ENCODE measurements at regions not wholly inside any gene's neighbourhood (a gene's known extent, or its start where the extent isn't known, plus 50 kb on each side); places are given as distances from the start of the nearest gene placed in this dataset.
A peak's percentile ranks its signal among the peaks of the same experiment; 100 is the strongest.

GRCh38 chr1:193472838-193473398 lies 286.5 kb upstream of the B3GALT2 start:
- intact Hi-C loops (cut with DNase I) = no loop called here
- Histone ChIP-seq H3K27me3 (ENCODE audit: low read depth) (no peaks in the 10 kb centered on the region), H3K36me3 (no peaks in the 10 kb centered on the region), H3K27ac (no peak overlapping the region), H3K9me3 (no peaks in the 10 kb centered on the region), H3K4me1 (no peaks in the 10 kb centered on the region), H3K4me3 (no peak overlapping the region)
- DNase-seq (no peak), ATAC-seq (no peak)
- no peak for TF ChIP-seq CTCF (IDR thresholded peaks at IDR 0.05)

GRCh38 chr1:193472430-193472829 lies 286.0 kb upstream of the B3GALT2 start:
- TF ChIP-seq CTCF (IDR thresholded peaks at IDR 0.05) = no peak
- DNase-seq = no peak
- Histone ChIP-seq H3K9me3 (no peaks in the 10 kb centered on the region), H3K27ac (no peak overlapping the region), H3K4me1 (no peaks in the 10 kb centered on the region), H3K27me3 (ENCODE audit: low read depth) (no peaks in the 10 kb centered on the region), H3K4me3 (no peak overlapping the region), H3K36me3 (no peaks in the 10 kb centered on the region)
- no peak for ATAC-seq
- intact Hi-C loops (cut with DNase I) = no loop called here

- intact Hi-C loops (cut with DNase I) = no loop called here
- no peak for TF ChIP-seq CTCF (IDR thresholded peaks at IDR 0.05)
- no peak for ATAC-seq
Observed at GRCh38 chr1:193471981-193472380, 285.6 kb upstream of the B3GALT2 start.

GRCh38 chr1:193463326-193463932 lies 277.0 kb upstream of the B3GALT2 start:
- Histone ChIP-seq H3K27me3 (ENCODE audit: low read depth) (no peaks in the 10 kb centered on the region), H3K27ac (no peak overlapping the region), H3K9me3 (no peaks in the 10 kb centered on the region), H3K4me3 (peak overlapping the region; percentile 17), H3K4me1 (no peaks in the 10 kb centered on the region), H3K36me3 (no peaks in the 10 kb centered on the region)
- no peak for ATAC-seq
- TF ChIP-seq CTCF (IDR thresholded peaks at IDR 0.05) = no peak
- intact Hi-C loops (cut with DNase I) = no loop called here
- DNase-seq = no peak

More at GRCh38 chr1:193471981-193472380, 285.6 kb upstream of the B3GALT2 start:
- no peaks in the 10 kb centered on the region for H3K36me3 ChIP-seq
- H3K4me3 ChIP-seq = no peak overlapping the region
- H3K4me1 ChIP-seq = no peaks in the 10 kb centered on the region
- H3K9me3 ChIP-seq = no peaks in the 10 kb centered on the region
- H3K27me3 ChIP-seq (ENCODE audit: low read depth) = no peaks in the 10 kb centered on the region
- no peak overlapping the region for H3K27ac ChIP-seq
- DNase-seq = no peak

- no peak for DNase-seq
- H3K4me3 ChIP-seq = peak overlapping the region; percentile 17
Observed at GRCh38 chr1:193462629-193463320, 276.4 kb upstream of the B3GALT2 start.

More at GRCh38 chr1:193462629-193463320, 276.4 kb upstream of the B3GALT2 start:
- H3K4me1 ChIP-seq = no peaks in the 10 kb centered on the region
- no peak overlapping the region for H3K27ac ChIP-seq
- TF ChIP-seq CTCF (IDR thresholded peaks at IDR 0.05) = no peak
- intact Hi-C loops (cut with DNase I) = no loop called here
- H3K9me3 ChIP-seq = no peaks in the 10 kb centered on the region
- H3K27me3 ChIP-seq (ENCODE audit: low read depth) = no peaks in the 10 kb centered on the region
- no peak for ATAC-seq
- H3K36me3 ChIP-seq = no peaks in the 10 kb centered on the region
